Stomach (tissue), 8 donors: ENCODE measurements at regions not wholly inside any gene's neighbourhood (a gene's known extent, or its start where the extent isn't known, plus 50 kb on each side); places are given as distances from the start of the nearest gene placed in this dataset.

ENCODE experiments used
- DNase-seq, 2 donors: peaks; one replicate each; pipeline versions ENCODE4 v3.0.0 to v3.0.0-alpha.2; 2013 to 2019
- H3K27ac ChIP-seq, 5 donors: fragments of 200-600 bp in 4 of 5; sonication (generic) in 4 of 5; one replicate each; pipeline ENCODE4 v1.5.1; 2013 to 2019; ENCODE audit warnings: mild to moderate bottlenecking in 1 of 5, moderate library complexity in 1 of 5
- H3K27me3 ChIP-seq, 3 donors: fragments of 200-600 bp; sonication (generic); one replicate each; pipeline ENCODE4 v1.5.1; 2017 to 2019; ENCODE audit warnings: mixed run types in 1 of 3
- H3K36me3 ChIP-seq, 4 donors: fragments of 200-600 bp; sonication (generic); 1 replicate in 3 of 4; 2 replicates in 1 of 4; pipeline ENCODE4 v1.5.1; 2016 to 2019
- H3K4me1 ChIP-seq, 4 donors: fragments of 200-600 bp; sonication (generic); one replicate each; pipeline ENCODE4 v1.5.1; 2016 to 2019
- H3K4me3 ChIP-seq, 4 donors: fragments of 200-600 bp; sonication (generic) in 3 of 4; one replicate each; pipeline ENCODE4 v1.5.1; 2016 to 2019; ENCODE audit warnings: mild to moderate bottlenecking in 1 of 4
- H3K9me3 ChIP-seq, 4 donors: fragments of 200-600 bp; sonication (generic); one replicate each; pipeline ENCODE4 v1.5.1; 2016 to 2019
- CTCF ChIP-seq, 7 experiments: fragments of 450-650 bp in 4 of 7; fragments of 200-600 bp in 3 of 7; sonication (generic) in 3 of 7; IDR thresholded peaks; one replicate each; pipeline ENCODE4 v1.5.1; 2016 to 2019; ENCODE audit warnings: antibody characterized with exemption in 7 of 7, control low read depth in 2 of 7, mild to moderate bottlenecking in 1 of 7
- EP300 ChIP-seq: sonication (generic); formaldehyde crosslinking; IDR thresholded peaks from one replicate; pipeline ENCODE4 v1.6.1; 2017; ENCODE audit warnings: antibody characterized with exemption
- POLR2A ChIP-seq, 4 donors: fragments of 450-650 bp; IDR thresholded peaks; one replicate each; pipeline ENCODE4 v1.6.1; 2016; ENCODE audit warnings: antibody characterized with exemption in 4 of 4, control low read depth in 2 of 4, mild to moderate bottlenecking in 1 of 4, moderate library complexity in 1 of 4
- POLR2AphosphoS5 ChIP-seq, 3 donors: sonication (generic); formaldehyde crosslinking; IDR thresholded peaks; one replicate each; pipeline ENCODE4 v1.6.1; 2016; ENCODE audit warnings: antibody characterized with exemption in 3 of 3
- WGBS, 5 donors: extraction: QIAGEN DNeasy Blood & Tissue Kit in 3 of 5; methylation state at CpG; one replicate each; pipeline versions ENCODE4 v1.1.5 to v1.1.7; 2013 to 2018; 5-methylcytosine and 5-hydroxymethylcytosine counted together
- intact Hi-C: fragments of 100-400 bp; cut with DNase I; formaldehyde crosslinking; loops from one replicate; pipeline ENCODE4 v1.15.1; 2023; ENCODE audit warnings: low total_unique reads
- donor health status: healthy with polysubstance abuse.
- donor health status: Bipolar disorder and iron deficiency.
- donor health status: healthy.

- intact Hi-C loops: no loop called here
- TF ChIP-seq EP300: no peak
- TF ChIP-seq CTCF (IDR thresholded peaks at IDR 0.05): no peak
- no peak for TF ChIP-seq POLR2A (IDR thresholded peaks at IDR 0.05)
- no peak for TF ChIP-seq POLR2AphosphoS5 (IDR thresholded peaks at IDR 0.05)
- H3K4me3 ChIP-seq: no peak overlapping the region
- no peaks in the 10 kb centered on the region for H3K27me3 ChIP-seq
- H3K9me3 ChIP-seq: peaks cover 0 to 8% (median 4%) of the 10 kb centered on the region in 4 donors
- DNase-seq: no peak
- no peaks in the 10 kb centered on the region for H3K36me3 ChIP-seq
- no peak overlapping the region for H3K27ac ChIP-seq
- H3K4me1 ChIP-seq: peaks cover 0 to 14% (median 10%) of the 10 kb centered on the region in 4 donors
Observed at GRCh38 chr5:74098941-74099340, 472.9 kb downstream of the ARHGEF28 start.

- intact Hi-C loops: no loop called here
- H3K9me3 ChIP-seq: peaks cover 0 to 8% (median 4%) of the 10 kb centered on the region in 4 donors
- H3K27me3 ChIP-seq: no peaks in the 10 kb centered on the region
- peaks cover 0 to 9% (median 6%) of the 10 kb centered on the region in 4 donors for H3K4me1 ChIP-seq
- TF ChIP-seq CTCF (IDR thresholded peaks at IDR 0.05): no peak
- TF ChIP-seq POLR2A (IDR thresholded peaks at IDR 0.05): no peak
- TF ChIP-seq POLR2AphosphoS5 (IDR thresholded peaks at IDR 0.05): no peak
- no peak for TF ChIP-seq EP300
- no peak overlapping the region for H3K27ac ChIP-seq
- no peak for DNase-seq
- H3K36me3 ChIP-seq: no peaks in the 10 kb centered on the region
- H3K4me3 ChIP-seq: no peak overlapping the region
Observed at GRCh38 chr5:74098456-74098855, 472.5 kb downstream of the ARHGEF28 start.

- TF ChIP-seq POLR2A (IDR thresholded peaks at IDR 0.05) (no peak), CTCF (IDR thresholded peaks at IDR 0.05) (no peak), POLR2AphosphoS5 (IDR thresholded peaks at IDR 0.05) (no peak), EP300 (no peak)
- Histone ChIP-seq H3K27ac (no peak overlapping the region), H3K27me3 (no peaks in the 10 kb centered on the region), H3K4me1 (no peaks in the 10 kb centered on the region), H3K4me3 (no peak overlapping the region), H3K36me3 (no peaks in the 10 kb centered on the region), H3K9me3 (peaks cover 0 to 8% (median 4%) of the 10 kb centered on the region in 4 donors)
- intact Hi-C loops: no loop called here
- no peak for DNase-seq
Observed at GRCh38 chr5:74096325-74096724, 470.3 kb downstream of the ARHGEF28 start.

GRCh38 chr5:74095871-74096270 is 469.9 kb downstream of the ARHGEF28 start:
- Histone ChIP-seq H3K9me3 (peaks cover 0 to 8% (median 4%) of the 10 kb centered on the region in 4 donors), H3K27ac (no peak overlapping the region), H3K36me3 (no peaks in the 10 kb centered on the region), H3K4me1 (no peaks in the 10 kb centered on the region), H3K27me3 (no peaks in the 10 kb centered on the region), H3K4me3 (no peak overlapping the region)
- 39 to 74% (median 58%) methylated on average over 5 of the region's 5 CpGs for WGBS, 5 donors
- TF ChIP-seq POLR2A (IDR thresholded peaks at IDR 0.05): no peak
- TF ChIP-seq CTCF (IDR thresholded peaks at IDR 0.05): no peak
- no peak for TF ChIP-seq EP300
- TF ChIP-seq POLR2AphosphoS5 (IDR thresholded peaks at IDR 0.05): no peak
- DNase-seq: no peak
- intact Hi-C loops: no loop called here

GRCh38 chr5:74094782-74095108 is 468.7 kb downstream of the ARHGEF28 start:
- DNase-seq: no peak
- no peak overlapping the region for H3K27ac ChIP-seq
- no peaks in the 10 kb centered on the region for H3K36me3 ChIP-seq
- H3K4me3 ChIP-seq: no peak overlapping the region
- no peaks in the 10 kb centered on the region for H3K27me3 ChIP-seq
- H3K4me1 ChIP-seq: no peaks in the 10 kb centered on the region
- 87 to 93% (median 92%) methylated on average over 4 of the region's 4 CpGs for WGBS, 5 donors
- intact Hi-C loops: no loop called here
- TF ChIP-seq EP300 (no peak), CTCF (IDR thresholded peaks at IDR 0.05) (no peak), POLR2AphosphoS5 (IDR thresholded peaks at IDR 0.05) (no peak), POLR2A (IDR thresholded peaks at IDR 0.05) (no peak)
- H3K9me3 ChIP-seq: peaks cover 0 to 7% (median 3%) of the 10 kb centered on the region in 4 donors
